Neural cell (in vitro differentiated cells): ENCODE measurements at regions not wholly inside any gene's neighbourhood (a gene's known extent, or its start where the extent isn't known, plus 50 kb on each side); places are given as distances from the start of the nearest gene placed in this dataset.
"Not testable (repeated sequence)": the region's sequence is repeated elsewhere in the genome, so short reads cannot be mapped to it uniquely, and the experiment has no call there.

Experiments used
- H2AFZ ChIP-seq: fragments of 200-600, 300-800 bp; sonication (generic), shearing (Covaris generic); 2 replicates; pipeline ENCODE4 v1.6.0; 2014; ENCODE audit warnings: low read depth, mild to moderate bottlenecking, antibody characterized with exemption, low read length, moderate library complexity
- H3F3A ChIP-seq: fragments of 200-600 bp; shearing (Covaris generic); 2 replicates; pipeline ENCODE4 v1.6.1; 2016; ENCODE audit warnings: mild to moderate bottlenecking, moderate library complexity, mixed read lengths, antibody characterized with exemption, low read length; ENCODE audit not compliant: insufficient read depth, poor library complexity, severe bottlenecking
- H3K27ac ChIP-seq: fragments of 200-600, 300-800 bp; sonication (generic), shearing (Covaris generic); 2 replicates; pipeline ENCODE4 v1.5.1; 2014; ENCODE audit warnings: mild to moderate bottlenecking, low read length, moderate library complexity
- H3K27me3 ChIP-seq: fragments of 300-800, 200-600 bp; sonication (generic), shearing (Covaris generic); 2 replicates; pipeline ENCODE4 v1.6.0; 2014; ENCODE audit warnings: mild to moderate bottlenecking, low read depth, low read length, moderate library complexity; ENCODE audit not compliant: insufficient read depth
- H3K36me3 ChIP-seq: fragments of 300-800, 200-600 bp; sonication (generic), shearing (Covaris generic); 2 replicates; pipeline ENCODE4 v1.5.1; 2014; ENCODE audit warnings: mild to moderate bottlenecking, antibody characterized with exemption, low read length, moderate library complexity; ENCODE audit not compliant: insufficient read depth
- H3K4me2 ChIP-seq: fragments of 300-800, 200-600 bp; sonication (generic), shearing (Covaris generic); 2 replicates; pipeline ENCODE4 v1.6.0; 2014; ENCODE audit warnings: mild to moderate bottlenecking, low read length
- H3K4me3 ChIP-seq: fragments of 300-800, 200-600 bp; sonication (generic), shearing (Covaris generic); 2 replicates; pipeline ENCODE4 v1.5.1; 2014; ENCODE audit warnings: mild to moderate bottlenecking, low read length, moderate library complexity
- H3K79me2 ChIP-seq: fragments of 200-600 bp; shearing (Covaris generic); replicated peaks from 2 replicates; pipeline ENCODE4 v1.6.0; 2014; ENCODE audit warnings: mild to moderate bottlenecking, low read length, moderate library complexity; ENCODE audit not compliant: insufficient read depth
- H3K9ac ChIP-seq: fragments of 300-800, 200-600 bp; sonication (generic), shearing (Covaris generic); 2 replicates; pipeline ENCODE4 v1.6.1; 2016; ENCODE audit warnings: mild to moderate bottlenecking, low read length, mixed read lengths
- H3K9me2 ChIP-seq: fragments of 200-600 bp; shearing (Covaris generic); 2 replicates; pipeline ENCODE4 v1.6.1; 2016; ENCODE audit warnings: mild to moderate bottlenecking, low read length, mixed read lengths; ENCODE audit not compliant: insufficient read depth
- H3K9me3 ChIP-seq: fragments of 200-600, 300-800 bp; sonication (generic), shearing (Covaris generic); 2 replicates; pipeline ENCODE4 v1.6.1; 2016; ENCODE audit warnings: mild to moderate bottlenecking, mixed run types, low read length, moderate library complexity, mixed read lengths
- H4K20me1 ChIP-seq: fragments of 200-600 bp; shearing (Covaris generic); 2 replicates; pipeline ENCODE4 v1.6.1; 2016; ENCODE audit warnings: mild to moderate bottlenecking, mixed run types; ENCODE audit not compliant: insufficient read depth
- EP300 ChIP-seq: fragments of 450-650 bp; conservative IDR thresholded peaks from 2 replicates; pipeline ENCODE4 v1.6.1; 2014; ENCODE audit warnings: antibody characterized with exemption, mild to moderate bottlenecking, moderate library complexity; ENCODE audit not compliant: poor library complexity, severe bottlenecking
- EZH2 ChIP-seq: fragments of 200-600, 300-800 bp; shearing (Covaris generic), sonication (generic); IDR thresholded peaks from 2 replicates; pipeline ENCODE4 v1.6.1; 2014; ENCODE audit warnings: antibody characterized with exemption, low read length, borderline replicate concordance, mild to moderate bottlenecking; ENCODE audit not compliant: insufficient read depth, poor library complexity, severe bottlenecking
- MXI1 ChIP-seq: fragments of 450-650 bp; conservative IDR thresholded peaks from 2 replicates; pipeline ENCODE4 v1.6.1; 2014; ENCODE audit warnings: antibody characterized with exemption, mild to moderate bottlenecking; ENCODE audit not compliant: poor library complexity, severe bottlenecking
- POLR2AphosphoS5 ChIP-seq: IDR thresholded peaks from 2 replicates; pipeline ENCODE4 v1.6.1; 2012
- RAD21 ChIP-seq: fragments of 450-650 bp; conservative IDR thresholded peaks from 2 replicates; pipeline ENCODE4 v1.6.1; 2014; ENCODE audit warnings: antibody characterized with exemption, mild to moderate bottlenecking, moderate library complexity
- SMC3 ChIP-seq: fragments of 450-650 bp; conservative IDR thresholded peaks from 2 replicates; pipeline ENCODE4 v1.6.1; 2014; ENCODE audit warnings: antibody characterized with exemption, mild to moderate bottlenecking, moderate library complexity; ENCODE audit not compliant: poor library complexity
- TAF1 ChIP-seq: IDR thresholded peaks from 2 replicates; pipeline ENCODE4 v1.6.1; 2012; ENCODE audit warnings: low read depth
- TF ChIP-seq, protein P1 (sequence below): fragments of 450-650 bp; IDR thresholded peaks from 2 replicates; pipeline ENCODE4 v1.5.1; 2014; ENCODE audit warnings: antibody characterized with exemption, mild to moderate bottlenecking, moderate library complexity; ENCODE audit not compliant: poor library complexity, severe bottlenecking
- TF ChIP-seq, protein P2 (sequence below): IDR thresholded peaks from 2 replicates; pipeline ENCODE4 v1.6.1; 2012; ENCODE audit warnings: borderline replicate concordance

DNA sequence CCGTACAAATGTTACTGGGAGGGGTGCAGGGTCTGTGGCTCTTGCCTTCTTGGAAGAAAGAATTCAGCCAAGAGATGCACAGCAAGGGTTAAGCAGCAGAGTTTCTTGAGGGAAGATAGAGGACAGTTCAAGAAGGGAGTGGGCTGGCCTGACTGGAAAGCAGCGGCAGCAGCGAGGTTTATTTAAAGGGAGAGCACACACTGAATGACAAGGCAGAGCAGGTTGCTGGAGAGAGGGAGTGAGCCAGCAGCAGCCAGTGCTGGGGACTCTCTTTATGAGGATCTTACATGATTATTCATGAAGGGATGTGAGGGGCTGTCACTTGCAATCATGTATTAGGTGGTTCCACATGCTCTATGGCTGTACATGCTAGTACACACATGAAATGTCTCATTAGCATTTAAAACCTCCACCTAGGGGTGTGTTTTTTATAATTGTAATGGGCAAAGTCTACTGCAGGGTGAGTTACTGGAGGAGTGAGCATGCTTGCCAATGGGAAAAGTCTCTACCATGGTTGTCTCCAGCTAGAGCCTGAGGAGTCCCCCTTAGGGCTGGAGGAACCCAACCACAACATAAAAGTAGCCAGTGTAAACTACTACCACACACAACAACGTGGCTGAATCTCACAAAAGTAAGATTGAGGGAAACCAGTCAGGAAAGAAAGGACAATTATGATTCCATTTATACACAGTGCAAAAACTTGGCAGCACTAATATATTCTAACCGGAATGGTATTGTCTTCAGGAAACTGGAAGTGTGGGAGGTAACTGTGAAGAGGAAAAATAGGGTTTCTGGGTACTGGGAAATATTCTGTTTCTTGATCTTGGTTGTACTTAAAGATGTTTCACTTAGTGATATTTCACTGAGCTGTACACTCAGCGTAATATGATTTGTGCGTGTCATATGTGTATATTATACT, 87.6 kb upstream of the FAM110C start:
- TF ChIP-seq TAF1, result no peak
- TF ChIP-seq, protein P1, sequence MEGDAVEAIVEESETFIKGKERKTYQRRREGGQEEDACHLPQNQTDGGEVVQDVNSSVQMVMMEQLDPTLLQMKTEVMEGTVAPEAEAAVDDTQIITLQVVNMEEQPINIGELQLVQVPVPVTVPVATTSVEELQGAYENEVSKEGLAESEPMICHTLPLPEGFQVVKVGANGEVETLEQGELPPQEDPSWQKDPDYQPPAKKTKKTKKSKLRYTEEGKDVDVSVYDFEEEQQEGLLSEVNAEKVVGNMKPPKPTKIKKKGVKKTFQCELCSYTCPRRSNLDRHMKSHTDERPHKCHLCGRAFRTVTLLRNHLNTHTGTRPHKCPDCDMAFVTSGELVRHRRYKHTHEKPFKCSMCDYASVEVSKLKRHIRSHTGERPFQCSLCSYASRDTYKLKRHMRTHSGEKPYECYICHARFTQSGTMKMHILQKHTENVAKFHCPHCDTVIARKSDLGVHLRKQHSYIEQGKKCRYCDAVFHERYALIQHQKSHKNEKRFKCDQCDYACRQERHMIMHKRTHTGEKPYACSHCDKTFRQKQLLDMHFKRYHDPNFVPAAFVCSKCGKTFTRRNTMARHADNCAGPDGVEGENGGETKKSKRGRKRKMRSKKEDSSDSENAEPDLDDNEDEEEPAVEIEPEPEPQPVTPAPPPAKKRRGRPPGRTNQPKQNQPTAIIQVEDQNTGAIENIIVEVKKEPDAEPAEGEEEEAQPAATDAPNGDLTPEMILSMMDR, result peak; percentile 11
- peak; percentile 17 for TF ChIP-seq POLR2AphosphoS5
- H3K27me3 ChIP-seq, result no peaks in the 10 kb centered on the region
- no peaks in the 10 kb centered on the region for H4K20me1 ChIP-seq
- H3K4me3 ChIP-seq, result peak overlapping the region; percentile 9
- H3K9me2 ChIP-seq, result no peaks in the 10 kb centered on the region
- H3K9me3 ChIP-seq, result no peaks in the 10 kb centered on the region
- H2AFZ ChIP-seq, result no peak overlapping the region
- no peaks in the 10 kb centered on the region for H3K36me3 ChIP-seq
- H3K4me2 ChIP-seq, result peak overlapping the region; percentile 0
- H3F3A ChIP-seq, result no peaks in the 10 kb centered on the region
- peak overlapping the region; percentile 24 for H3K27ac ChIP-seq
- H3K79me2 ChIP-seq, result no peaks in the 10 kb centered on the region
- no peak overlapping the region for H3K9ac ChIP-seq

DNA sequence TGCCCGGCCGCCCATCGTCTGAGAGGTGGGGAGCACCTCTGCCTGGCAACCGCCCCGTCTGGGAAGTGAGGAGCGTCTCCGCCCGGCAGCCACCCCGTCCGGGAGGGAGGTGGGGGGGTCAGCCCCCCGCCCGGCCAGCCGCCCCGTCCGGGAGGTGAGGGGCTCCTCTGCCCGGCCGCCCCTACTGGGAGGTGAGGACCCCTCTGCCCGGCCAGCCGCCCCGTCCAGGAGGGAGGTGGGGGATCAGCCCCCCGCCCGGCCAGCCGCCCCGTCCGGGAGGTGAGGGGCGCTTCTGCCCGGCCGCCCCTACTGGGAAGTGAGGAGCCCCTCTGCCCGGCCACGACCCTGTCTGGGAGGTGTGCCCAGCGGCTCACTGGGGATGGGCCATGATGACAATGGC, 80.5 kb upstream of the FAM110C start:
- H3K4me3 ChIP-seq, H3K27ac ChIP-seq, H3K9me3 ChIP-seq, H4K20me1 ChIP-seq, H3F3A ChIP-seq, H3K9ac ChIP-seq, H2AFZ ChIP-seq, H3K27me3 ChIP-seq, H3K36me3 ChIP-seq, H3K4me2 ChIP-seq, H3K79me2 ChIP-seq, H3K9me2 ChIP-seq: not testable (repeated sequence)

DNA sequence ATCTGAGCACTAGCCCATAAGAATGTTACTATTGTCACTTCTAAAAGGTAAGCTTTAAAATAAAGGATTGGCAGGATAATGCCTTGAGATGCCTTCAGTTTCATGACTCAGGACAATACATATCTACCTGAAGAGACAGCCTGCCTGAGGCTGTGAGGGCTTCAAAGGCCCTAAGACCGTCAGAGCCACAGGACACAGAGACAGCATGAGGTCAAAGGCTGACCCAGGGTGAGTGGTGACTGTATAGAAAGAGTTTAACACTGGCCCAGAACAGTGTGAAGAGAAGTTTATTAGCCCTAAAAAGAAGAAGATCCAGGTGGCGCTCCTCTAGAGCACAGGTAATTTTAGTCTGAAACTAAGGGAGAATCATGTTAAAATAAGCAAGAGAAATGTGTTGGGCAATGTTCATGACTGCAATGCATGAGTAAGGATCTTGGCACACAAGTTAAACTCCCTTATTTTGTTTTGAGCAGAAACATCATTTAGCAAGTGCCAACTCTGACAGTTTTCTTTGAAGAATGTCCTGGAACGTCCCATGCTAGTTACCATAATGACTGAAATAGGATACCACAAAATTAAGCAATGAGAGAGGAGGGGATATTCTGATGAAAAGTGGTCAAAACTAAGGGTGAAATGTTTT, 78.1 kb upstream of the FAM110C start:
- Histone ChIP-seq H3K27ac (no peak overlapping the region), H3K9ac (no peak overlapping the region), H3K4me2 (no peak overlapping the region), H3K27me3 (no peaks in the 10 kb centered on the region), H3F3A (no peaks in the 10 kb centered on the region), H4K20me1 (no peaks in the 10 kb centered on the region), H2AFZ (no peak overlapping the region), H3K79me2 (no peaks in the 10 kb centered on the region), H3K9me2 (no peaks in the 10 kb centered on the region), H3K9me3 (no peaks in the 10 kb centered on the region), H3K36me3 (no peaks in the 10 kb centered on the region), H3K4me3 (no peak overlapping the region)
- no peak for TF ChIP-seq RAD21
- TF ChIP-seq, protein P2, sequence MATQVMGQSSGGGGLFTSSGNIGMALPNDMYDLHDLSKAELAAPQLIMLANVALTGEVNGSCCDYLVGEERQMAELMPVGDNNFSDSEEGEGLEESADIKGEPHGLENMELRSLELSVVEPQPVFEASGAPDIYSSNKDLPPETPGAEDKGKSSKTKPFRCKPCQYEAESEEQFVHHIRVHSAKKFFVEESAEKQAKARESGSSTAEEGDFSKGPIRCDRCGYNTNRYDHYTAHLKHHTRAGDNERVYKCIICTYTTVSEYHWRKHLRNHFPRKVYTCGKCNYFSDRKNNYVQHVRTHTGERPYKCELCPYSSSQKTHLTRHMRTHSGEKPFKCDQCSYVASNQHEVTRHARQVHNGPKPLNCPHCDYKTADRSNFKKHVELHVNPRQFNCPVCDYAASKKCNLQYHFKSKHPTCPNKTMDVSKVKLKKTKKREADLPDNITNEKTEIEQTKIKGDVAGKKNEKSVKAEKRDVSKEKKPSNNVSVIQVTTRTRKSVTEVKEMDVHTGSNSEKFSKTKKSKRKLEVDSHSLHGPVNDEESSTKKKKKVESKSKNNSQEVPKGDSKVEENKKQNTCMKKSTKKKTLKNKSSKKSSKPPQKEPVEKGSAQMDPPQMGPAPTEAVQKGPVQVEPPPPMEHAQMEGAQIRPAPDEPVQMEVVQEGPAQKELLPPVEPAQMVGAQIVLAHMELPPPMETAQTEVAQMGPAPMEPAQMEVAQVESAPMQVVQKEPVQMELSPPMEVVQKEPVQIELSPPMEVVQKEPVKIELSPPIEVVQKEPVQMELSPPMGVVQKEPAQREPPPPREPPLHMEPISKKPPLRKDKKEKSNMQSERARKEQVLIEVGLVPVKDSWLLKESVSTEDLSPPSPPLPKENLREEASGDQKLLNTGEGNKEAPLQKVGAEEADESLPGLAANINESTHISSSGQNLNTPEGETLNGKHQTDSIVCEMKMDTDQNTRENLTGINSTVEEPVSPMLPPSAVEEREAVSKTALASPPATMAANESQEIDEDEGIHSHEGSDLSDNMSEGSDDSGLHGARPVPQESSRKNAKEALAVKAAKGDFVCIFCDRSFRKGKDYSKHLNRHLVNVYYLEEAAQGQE, result no peak
- no peak for TF ChIP-seq EP300
- no peak for TF ChIP-seq EZH2
- no peak for TF ChIP-seq TAF1
- TF ChIP-seq MXI1, result no peak
- TF ChIP-seq POLR2AphosphoS5, result no peak
- TF ChIP-seq, protein P1, result no peak
- TF ChIP-seq SMC3, result no peak
